Superior temporal gyrus (tissue), 1 donor: ENCODE measurements at regions not wholly inside any gene's neighbourhood (a gene's known extent, or its start where the extent isn't known, plus 50 kb on each side); places are given as distances from the start of the nearest gene placed in this dataset.
"Not testable (repeated sequence)": the region's sequence is repeated elsewhere in the genome, so short reads cannot be mapped to it uniquely, and the experiment has no call there.

Experiments used
- DNase-seq: peaks from one replicate; pipeline ENCODE4 v3.0.0-alpha.2; 2016; ENCODE audit errors: extremely low spot score

- no peak for DNase-seq
These were observed 56.3 kb upstream of the USP6NL start for GRCh38 chr10:11667756-11668155.

- DNase-seq = no peak
These were observed 52.5 kb upstream of the USP6NL start for GRCh38 chr10:11663763-11664555.

GRCh38 chr10:11663126-11663515 lies 51.7 kb upstream of the USP6NL start:
- DNase-seq = not testable (repeated sequence)

GRCh38 chr10:11661441-11661840 lies 50.0 kb upstream of the USP6NL start:
- DNase-seq = no peak
